ENCODE measurements at regions not wholly inside any gene's neighbourhood (a gene's known extent, or its start where the extent isn't known, plus 50 kb on each side); places are given as distances from the start of the nearest gene placed in this dataset.

- TF ChIP-seq CTCF (IDR thresholded peaks at IDR 0.05; ENCODE audit: low read depth, low read length, missing control alignments) = no peak
- H3K4me3 ChIP-seq (ENCODE audit: low read depth, low read length) = no peak overlapping the region
- no peak for DNase-seq (ENCODE audit: low read depth)
Observed at GRCh38 chr5:162990856-162991497, 446.4 kb upstream of the CCNG1 start.

GRCh38 chr5:162995568-162995967 lies 441.8 kb upstream of the CCNG1 start:
- H3K4me3 ChIP-seq (ENCODE audit: low read depth, low read length) = no peak overlapping the region
- no peak for TF ChIP-seq CTCF (IDR thresholded peaks at IDR 0.05; ENCODE audit: low read depth, low read length, missing control alignments)
- no peak for DNase-seq (ENCODE audit: low read depth)

GRCh38 chr5:162996053-162996452 lies 441.3 kb upstream of the CCNG1 start:
- no peak for DNase-seq (ENCODE audit: low read depth)
- H3K4me3 ChIP-seq (ENCODE audit: low read depth, low read length) = no peak overlapping the region
- TF ChIP-seq CTCF (IDR thresholded peaks at IDR 0.05; ENCODE audit: low read depth, low read length, missing control alignments) = no peak

- H3K4me3 ChIP-seq (ENCODE audit: low read depth, low read length) = no peak overlapping the region
- no peak for DNase-seq (ENCODE audit: low read depth)
- TF ChIP-seq CTCF (IDR thresholded peaks at IDR 0.05; ENCODE audit: low read depth, low read length, missing control alignments) = no peak
Observed at GRCh38 chr5:163005949-163006348, 431.4 kb upstream of the CCNG1 start.

- no peak for TF ChIP-seq CTCF (IDR thresholded peaks at IDR 0.05; ENCODE audit: low read depth, low read length, missing control alignments)
- H3K4me3 ChIP-seq (ENCODE audit: low read depth, low read length) = no peak overlapping the region
- no peak for DNase-seq (ENCODE audit: low read depth)
Observed at GRCh38 chr5:163022582-163023128, 414.7 kb upstream of the CCNG1 start.

- TF ChIP-seq CTCF (IDR thresholded peaks at IDR 0.05; ENCODE audit: low read depth, low read length, missing control alignments) = no peak
- DNase-seq (ENCODE audit: low read depth) = no peak
Observed at GRCh38 chr5:163023846-163024245, 413.5 kb upstream of the CCNG1 start.

GRCh38 chr5:163024936-163025335 lies 412.5 kb upstream of the CCNG1 start:
- no peak overlapping the region for H3K4me3 ChIP-seq (ENCODE audit: low read depth, low read length)
- no peak for TF ChIP-seq CTCF (IDR thresholded peaks at IDR 0.05; ENCODE audit: low read depth, low read length, missing control alignments)
- DNase-seq (ENCODE audit: low read depth) = no peak

More at GRCh38 chr5:163023846-163024245, 413.5 kb upstream of the CCNG1 start:
- no peak overlapping the region for H3K4me3 ChIP-seq (ENCODE audit: low read depth, low read length)
